GM21723 (cell line): ENCODE measurements at regions not wholly inside any gene's neighbourhood (a gene's known extent, or its start where the extent isn't known, plus 50 kb on each side); places are given as distances from the start of the nearest gene placed in this dataset.
"Not testable (repeated sequence)": the region's sequence is repeated elsewhere in the genome, so short reads cannot be mapped to it uniquely, and the experiment has no call there.

Source experiments
- ATAC-seq: cut with Tn5 transposase; IDR thresholded peaks from one replicate; pipeline ENCODE4 v1.9.1; 2021; ENCODE audit warnings: mild to moderate bottlenecking, moderate library complexity; ENCODE audit not compliant: unreplicated experiment

GRCh38 chr13:56015919-56016318 lies 1124.8 kb upstream of the PRR20A start:
- no peak for ATAC-seq

GRCh38 chr13:56019606-56020005 lies 1121.1 kb upstream of the PRR20A start:
- no peak for ATAC-seq

GRCh38 chr13:56020425-56020824 lies 1120.3 kb upstream of the PRR20A start:
- no peak for ATAC-seq

GRCh38 chr13:56039992-56040391 lies 1100.7 kb upstream of the PRR20A start:
- no peak for ATAC-seq

GRCh38 chr13:56066321-56066720 lies 1074.4 kb upstream of the PRR20A start:
- ATAC-seq, result no peak

- no peak for ATAC-seq
These were observed 1038.1 kb upstream of the PRR20A start for GRCh38 chr13:56102641-56103040.

- ATAC-seq, result no peak
These were observed 1030.0 kb upstream of the PRR20A start for GRCh38 chr13:56110751-56111150.

GRCh38 chr13:56134524-56134923 lies 1006.2 kb upstream of the PRR20A start:
- no peak for ATAC-seq

DNA sequence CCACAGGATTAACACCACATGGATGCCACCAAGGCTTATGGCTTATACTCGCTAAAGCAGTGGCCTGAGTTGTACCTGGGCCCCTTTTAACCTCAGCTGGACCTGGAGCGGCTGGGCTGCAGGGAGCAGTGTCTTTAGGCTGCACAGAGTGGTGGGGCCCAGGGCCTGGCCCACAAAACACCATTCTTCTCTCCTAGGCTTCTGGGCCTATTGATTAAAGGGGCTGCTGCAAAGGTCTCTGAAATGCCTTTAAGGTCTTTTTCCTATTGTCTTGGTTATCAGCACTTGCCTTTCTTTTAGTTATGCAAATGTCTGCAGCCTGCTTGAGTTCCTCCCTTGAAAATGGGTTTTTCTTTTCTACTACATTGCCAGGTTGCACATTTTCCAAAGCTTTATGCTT lies 973.9 kb upstream of the PRR20A start:
- ATAC-seq, result no peak

DNA sequence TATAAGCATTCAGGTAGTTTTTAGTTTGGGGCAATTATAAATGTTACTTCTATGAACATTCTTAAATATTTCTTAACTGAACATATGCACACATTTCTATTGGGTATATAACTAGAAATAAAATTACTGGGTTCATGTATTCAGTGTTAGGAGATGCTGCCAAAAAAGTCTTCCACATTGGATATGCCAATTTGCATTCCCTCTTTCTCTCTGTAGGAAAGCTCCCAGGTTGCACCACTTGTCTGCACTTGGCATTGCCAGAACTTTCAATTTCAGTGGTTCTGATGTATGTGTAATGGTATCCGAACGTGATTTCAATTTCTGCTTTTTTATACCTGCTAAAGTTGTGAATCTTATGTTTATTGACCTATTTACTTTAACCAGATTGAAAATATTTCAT lies 972.1 kb upstream of the PRR20A start:
- no peak for ATAC-seq

- no peak for ATAC-seq
These were observed 967.4 kb upstream of the PRR20A start for GRCh38 chr13:56173346-56173745.

DNA sequence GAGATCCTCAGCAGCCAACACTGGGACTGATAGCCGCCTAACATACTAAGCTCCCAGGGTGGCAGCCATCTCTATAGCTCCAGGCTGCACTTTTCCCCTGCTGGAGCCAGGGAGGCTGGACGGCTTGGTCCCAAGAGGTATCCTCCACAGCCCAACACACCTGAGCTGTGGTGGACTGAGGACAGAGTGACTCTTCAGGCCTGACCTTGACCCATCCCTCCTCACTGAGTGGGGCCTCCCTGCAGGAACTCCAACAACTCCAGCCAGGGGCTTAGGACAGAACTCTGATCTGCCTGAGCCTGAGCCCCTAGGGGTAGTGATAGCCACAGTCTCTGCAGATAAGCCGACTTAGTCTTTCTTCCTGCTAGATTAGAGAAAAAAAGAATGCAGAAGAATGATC lies 958.1 kb upstream of the PRR20A start:
- no peak for ATAC-seq

- no peak for ATAC-seq
These were observed 953.4 kb upstream of the PRR20A start for GRCh38 chr13:56187331-56187730.

- not testable (repeated sequence) for ATAC-seq
These were observed 952.1 kb upstream of the PRR20A start for GRCh38 chr13:56188582-56188981.

DNA sequence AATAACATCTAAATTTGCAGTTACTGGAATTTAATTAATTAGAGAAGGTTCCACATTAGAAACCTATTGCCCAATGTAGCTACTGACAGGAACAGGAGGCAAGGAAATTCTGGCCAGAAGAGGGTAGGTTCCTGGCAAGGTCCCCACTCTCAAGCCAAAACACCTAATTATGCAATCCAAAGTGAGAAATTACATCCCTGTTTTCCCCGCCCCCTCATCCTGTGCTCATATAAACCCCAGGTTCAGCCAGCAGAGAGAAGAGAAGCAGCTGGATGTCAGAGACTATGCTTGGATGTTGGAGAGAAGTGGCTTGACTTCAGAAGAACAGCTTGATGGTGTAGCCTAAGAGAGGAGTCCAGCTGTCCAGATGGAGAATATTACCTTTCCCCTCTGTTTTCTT lies 951.3 kb upstream of the PRR20A start:
- no peak for ATAC-seq

GRCh38 chr13:56189978-56190377 lies 950.7 kb upstream of the PRR20A start:
- no peak for ATAC-seq

DNA sequence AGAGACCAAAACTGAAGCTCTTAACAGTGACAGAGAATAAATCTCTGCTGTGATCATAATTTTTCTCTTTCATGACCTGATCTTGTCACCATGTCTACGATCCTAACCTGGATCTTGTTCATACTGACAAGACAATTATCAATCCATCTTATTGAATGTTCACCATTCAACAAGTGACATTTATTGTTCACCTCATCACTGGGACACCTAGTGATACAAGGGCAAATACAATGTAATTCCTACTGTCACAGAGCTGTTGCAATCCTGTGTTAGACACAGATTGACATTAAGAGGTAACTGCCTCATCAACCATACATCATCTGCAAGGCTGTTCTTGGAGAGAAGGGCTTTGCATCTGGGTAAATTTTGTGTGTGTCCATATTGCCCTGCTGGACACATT lies 942.4 kb upstream of the PRR20A start:
- ATAC-seq, result no peak

- no peak for ATAC-seq
These were observed 938.9 kb upstream of the PRR20A start for GRCh38 chr13:56201834-56202233.

DNA sequence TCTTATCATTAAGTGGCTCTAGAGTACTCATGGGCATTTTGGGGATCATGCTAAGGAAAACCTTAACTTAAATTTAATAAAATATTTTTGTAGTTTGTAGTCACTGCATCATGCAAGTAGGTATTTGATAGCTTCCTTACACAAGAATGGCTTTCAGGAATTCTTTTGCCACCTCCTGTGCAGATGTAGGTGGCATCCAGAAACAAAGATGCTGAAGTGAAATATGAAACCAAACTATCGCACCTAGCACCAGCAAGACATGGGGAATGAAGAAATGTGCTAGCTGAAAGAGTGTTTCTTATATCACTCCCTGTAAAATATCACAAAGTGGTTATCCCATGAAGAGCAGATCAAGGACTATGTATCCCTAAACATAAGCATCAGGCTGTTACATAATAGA lies 924.5 kb upstream of the PRR20A start:
- ATAC-seq, result no peak

GRCh38 chr13:56247692-56248091 lies 893.0 kb upstream of the PRR20A start:
- no peak for ATAC-seq

- ATAC-seq, result no peak
These were observed 869.0 kb upstream of the PRR20A start for GRCh38 chr13:56271686-56272085.

- ATAC-seq, result no peak
These were observed 857.4 kb upstream of the PRR20A start for GRCh38 chr13:56283262-56283828.

DNA sequence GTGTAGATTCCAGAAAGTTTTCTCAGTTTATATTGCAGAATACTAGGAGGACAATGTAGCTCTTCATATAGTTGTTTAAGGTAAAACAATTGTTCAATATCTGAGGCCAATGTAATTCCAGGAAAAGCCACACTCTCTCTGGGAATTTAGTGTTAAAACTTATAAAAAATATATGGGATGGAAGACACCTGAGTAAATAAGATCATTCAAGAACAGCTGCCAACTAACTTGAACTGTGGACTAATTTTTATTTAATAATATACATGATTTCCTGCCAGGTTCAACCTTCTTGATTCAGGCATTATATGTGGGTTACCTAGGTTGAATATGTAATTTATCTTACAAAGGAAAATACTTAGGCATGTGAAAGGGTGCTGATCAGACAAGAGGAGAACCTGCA lies 841.1 kb upstream of the PRR20A start:
- no peak for ATAC-seq

DNA sequence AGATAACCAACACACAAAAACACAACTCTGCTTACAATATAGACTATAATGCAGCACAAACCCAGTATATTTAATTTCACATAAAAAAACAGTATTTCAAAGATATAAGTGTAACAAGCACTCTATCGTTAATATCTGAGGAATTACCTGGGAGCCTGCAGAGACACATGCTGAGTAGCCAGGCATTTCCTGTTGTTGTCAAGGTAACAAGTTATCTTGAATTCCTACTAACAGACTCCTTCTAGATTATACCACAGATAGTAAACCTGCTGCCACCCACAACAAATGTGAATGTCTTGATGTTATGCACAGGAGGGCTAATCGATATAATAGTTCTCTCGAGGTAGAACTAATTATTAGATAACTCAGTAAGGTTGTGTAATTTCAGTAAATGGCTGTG lies 826.0 kb upstream of the PRR20A start:
- ATAC-seq, result no peak
